ENCODE measurements at regions not wholly inside any gene's neighbourhood (a gene's known extent, or its start where the extent isn't known, plus 50 kb on each side); places are given as distances from the start of the nearest gene placed in this dataset.

GRCh38 chr6:134610411-134610810 is 292.5 kb upstream of the SGK1 start:
- H3K27me3 ChIP-seq (replicated peaks; ENCODE audit: insufficient read depth), result no peaks in the 10 kb centered on the region
- DNase-seq (ENCODE audit: low spot score), result no peak
- no peaks in the 10 kb centered on the region for H3K9me3 ChIP-seq
- no peak for TF ChIP-seq CTCF (IDR thresholded peaks at IDR 0.05)
- no peak for TF ChIP-seq POLR2AphosphoS5 (IDR thresholded peaks at IDR 0.05)
- no peak for TF ChIP-seq POLR2A (IDR thresholded peaks at IDR 0.05)
- intact Hi-C loops (cut with DNase I), result no loop called here
- no peak overlapping the region for H3K4me3 ChIP-seq
- WGBS, result 91% methylated on average over 2 of the region's 2 CpGs
- H3K4me1 ChIP-seq (replicated peaks), result no peaks in the 10 kb centered on the region
- H3K27ac ChIP-seq, result no peak overlapping the region
- H3K36me3 ChIP-seq, result no peaks in the 10 kb centered on the region

GRCh38 chr6:134609716-134610261 is 291.9 kb upstream of the SGK1 start:
- no peaks in the 10 kb centered on the region for H3K27me3 ChIP-seq (replicated peaks; ENCODE audit: insufficient read depth)
- WGBS, result 73% methylated on average over 1 of the region's 1 CpG
- DNase-seq (ENCODE audit: low spot score), result no peak
- H3K9me3 ChIP-seq, result no peaks in the 10 kb centered on the region
- no peak overlapping the region for H3K27ac ChIP-seq
- H3K36me3 ChIP-seq, result no peaks in the 10 kb centered on the region
- intact Hi-C loops (cut with DNase I), result no loop called here
- TF ChIP-seq CTCF (IDR thresholded peaks at IDR 0.05) (no peak), POLR2A (IDR thresholded peaks at IDR 0.05) (no peak), POLR2AphosphoS5 (IDR thresholded peaks at IDR 0.05) (no peak)
- no peaks in the 10 kb centered on the region for H3K4me1 ChIP-seq (replicated peaks)
- no peak overlapping the region for H3K4me3 ChIP-seq

GRCh38 chr6:134607411-134607810 is 289.5 kb upstream of the SGK1 start:
- no peaks in the 10 kb centered on the region for H3K9me3 ChIP-seq
- 61% methylated on average over 1 of the region's 1 CpG for WGBS
- no peaks in the 10 kb centered on the region for H3K36me3 ChIP-seq
- intact Hi-C loops (cut with DNase I), result no loop called here
- DNase-seq (ENCODE audit: low spot score), result no peak
- TF ChIP-seq POLR2AphosphoS5 (IDR thresholded peaks at IDR 0.05) (no peak), POLR2A (IDR thresholded peaks at IDR 0.05) (no peak), CTCF (IDR thresholded peaks at IDR 0.05) (no peak)
- H3K27me3 ChIP-seq (replicated peaks; ENCODE audit: insufficient read depth), result no peaks in the 10 kb centered on the region
- H3K4me1 ChIP-seq (replicated peaks), result no peaks in the 10 kb centered on the region
- no peak overlapping the region for H3K27ac ChIP-seq
- H3K4me3 ChIP-seq, result no peak overlapping the region

GRCh38 chr6:134605034-134605433 is 287.1 kb upstream of the SGK1 start:
- TF ChIP-seq POLR2A (IDR thresholded peaks at IDR 0.05) (no peak), CTCF (IDR thresholded peaks at IDR 0.05) (no peak)
- intact Hi-C loops (cut with DNase I), result no loop called here
- no peak overlapping the region for H3K27ac ChIP-seq
- H3K36me3 ChIP-seq, result no peaks in the 10 kb centered on the region
- no peak overlapping the region for H3K4me3 ChIP-seq
- H3K4me1 ChIP-seq (replicated peaks), result no peaks in the 10 kb centered on the region
- H3K9me3 ChIP-seq, result no peaks in the 10 kb centered on the region
- no peaks in the 10 kb centered on the region for H3K27me3 ChIP-seq (replicated peaks; ENCODE audit: insufficient read depth)
- WGBS, result 97% methylated on average over 10 of the region's 10 CpGs
- no peak for DNase-seq (ENCODE audit: low spot score)

- 87% methylated on average over 19 of the region's 20 CpGs for WGBS
- intact Hi-C loops (cut with DNase I), result no loop called here
- Histone ChIP-seq H3K27ac (no peak overlapping the region), H3K4me3 (no peak overlapping the region), H3K27me3 (replicated peaks; ENCODE audit: insufficient read depth) (no peaks in the 10 kb centered on the region), H3K4me1 (replicated peaks) (no peaks in the 10 kb centered on the region), H3K9me3 (no peaks in the 10 kb centered on the region), H3K36me3 (no peaks in the 10 kb centered on the region)
- TF ChIP-seq CTCF (IDR thresholded peaks at IDR 0.05) (no peak), POLR2AphosphoS5 (IDR thresholded peaks at IDR 0.05) (no peak), POLR2A (IDR thresholded peaks at IDR 0.05) (no peak)
- no peak for DNase-seq (ENCODE audit: low spot score)
Measured at GRCh38 chr6:134604014-134604676, 286.2 kb upstream of the SGK1 start.

Measured in prostate gland (tissue), 2 donors.